B cell (primary cell): ENCODE measurements at regions not wholly inside any gene's neighbourhood (a gene's known extent, or its start where the extent isn't known, plus 50 kb on each side); places are given as distances from the start of the nearest gene placed in this dataset.

Source experiments
- CTCF ChIP-seq: fragments of 200-600 bp; IDR thresholded peaks from one replicate; pipeline ENCODE4 v1.8.0; 2022; ENCODE audit warnings: antibody characterized with exemption, mild to moderate bottlenecking
- EZH2 ChIP-seq: IDR thresholded peaks from 2 replicates; pipeline ENCODE4 v1.6.1; 2012; ENCODE audit warnings: borderline replicate concordance, low read depth, mild to moderate bottlenecking, moderate library complexity, low read length; ENCODE audit not compliant: insufficient read depth, poor library complexity, severe bottlenecking

GRCh38 chr1:172951730-172952365, 98.9 kb downstream of the TNFSF18 start:
- TF ChIP-seq CTCF (no peak), EZH2 (no peak)
